ENCODE measurements at regions not wholly inside any gene's neighbourhood (a gene's known extent, or its start where the extent isn't known, plus 50 kb on each side); places are given as distances from the start of the nearest gene placed in this dataset.

DNA sequence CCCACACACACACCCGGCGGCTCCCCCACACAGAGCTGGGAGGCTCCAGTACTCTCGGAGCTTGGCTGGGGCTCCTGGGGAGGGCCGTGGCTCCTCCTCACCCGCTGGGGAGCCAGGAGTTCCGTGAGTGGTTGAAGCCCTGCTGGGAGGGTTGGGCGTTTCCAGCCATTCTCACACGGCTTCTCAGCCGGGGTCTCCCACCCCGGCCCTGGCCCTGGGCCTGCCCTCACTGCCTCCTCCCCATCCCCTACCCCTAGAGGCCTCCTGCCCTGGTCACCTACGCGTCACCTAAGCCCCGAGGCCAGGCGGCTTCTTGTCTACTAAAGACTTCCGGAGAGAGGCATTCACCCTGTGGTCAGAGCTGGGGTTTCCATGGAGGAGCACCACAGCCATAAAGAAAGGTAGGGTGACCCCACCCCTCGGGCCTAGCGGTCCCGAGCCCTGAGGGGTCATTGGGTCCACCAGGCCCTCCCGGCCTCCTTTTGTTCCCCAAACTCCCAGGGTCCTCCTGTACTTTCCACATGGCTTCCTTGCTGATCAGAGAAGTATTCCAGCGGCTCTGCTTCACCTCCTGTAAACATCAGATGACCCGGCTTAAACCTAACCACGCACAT lies 99.3 kb downstream of the TTLL2 start:
- Histone ChIP-seq H3K9me3 (ENCODE audit: control insufficient read depth, insufficient read depth, low read depth, low read length) (no peaks in the 10 kb centered on the region), H3K4me1 (ENCODE audit: control insufficient read depth, insufficient read depth, low read length) (no peaks in the 10 kb centered on the region), H3K36me3 (ENCODE audit: control insufficient read depth in 2 of 2, insufficient read depth in 1 of 2, low read length in 2 of 2) (no peaks in the 10 kb centered on the region), H3K4me3 (ENCODE audit: low read depth, low read length) (no peak overlapping the region), H3K27ac (ENCODE audit: extremely low read depth, low read depth, low read length) (no peak overlapping the region)
- POLR2A ChIA-PET = no interaction called here
- TF ChIP-seq ZNF132 (tag by site-specific recombination; IDR thresholded peaks at IDR 0.05; ENCODE audit: borderline replicate concordance) (no peak), ZIC2 (tag by site-specific recombination; IDR thresholded peaks at IDR 0.05) (0 out of 2 replicates have a peak, but pooled peaks have one; percentile 12)
- CTCF ChIA-PET = no interaction called here

DNA sequence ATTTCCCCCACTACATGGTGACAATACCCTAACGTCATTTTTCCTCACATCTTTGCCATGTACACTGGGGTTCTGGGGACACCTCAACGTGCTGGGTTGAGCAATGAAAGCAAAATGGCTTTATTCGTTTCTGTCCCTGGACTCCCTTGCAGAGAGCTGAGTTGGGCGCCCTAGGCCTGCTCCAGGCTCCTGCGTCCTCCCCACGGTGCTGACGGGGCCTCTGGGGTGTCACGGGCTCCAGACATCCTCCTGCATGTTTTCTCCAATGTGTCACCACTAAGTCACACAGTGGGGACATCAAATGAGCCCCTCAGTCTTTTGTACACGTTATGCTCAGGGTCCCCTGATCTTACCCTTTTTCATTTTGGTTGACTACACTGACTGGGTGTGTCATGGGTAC lies 99.8 kb downstream of the TTLL2 start:
- no peaks in the 10 kb centered on the region for H3K4me1 ChIP-seq (ENCODE audit: control insufficient read depth, insufficient read depth, low read length)
- H3K36me3 ChIP-seq (ENCODE audit: control insufficient read depth in 2 of 2, insufficient read depth in 1 of 2, low read length in 2 of 2) = no peaks in the 10 kb centered on the region
- ChIA-PET POLR2A (no interaction called here), CTCF (no interaction called here)
- no peaks in the 10 kb centered on the region for H3K9me3 ChIP-seq (ENCODE audit: control insufficient read depth, insufficient read depth, low read depth, low read length)
- no peak overlapping the region for H3K4me3 ChIP-seq (ENCODE audit: low read depth, low read length)
- no peak overlapping the region for H3K27ac ChIP-seq (ENCODE audit: extremely low read depth, low read depth, low read length)
- no peak for TF ChIP-seq ZNF404 (tag by site-specific recombination; IDR thresholded peaks at IDR 0.05)
- no peak for TF ChIP-seq ZNF549 (tag by site-specific recombination; IDR thresholded peaks at IDR 0.05)
- no peak for TF ChIP-seq ZNF624 (tag by site-specific recombination; IDR thresholded peaks at IDR 0.05)
- no peak for TF ChIP-seq ZNF350 (tag by site-specific recombination; IDR thresholded peaks at IDR 0.05)

DNA sequence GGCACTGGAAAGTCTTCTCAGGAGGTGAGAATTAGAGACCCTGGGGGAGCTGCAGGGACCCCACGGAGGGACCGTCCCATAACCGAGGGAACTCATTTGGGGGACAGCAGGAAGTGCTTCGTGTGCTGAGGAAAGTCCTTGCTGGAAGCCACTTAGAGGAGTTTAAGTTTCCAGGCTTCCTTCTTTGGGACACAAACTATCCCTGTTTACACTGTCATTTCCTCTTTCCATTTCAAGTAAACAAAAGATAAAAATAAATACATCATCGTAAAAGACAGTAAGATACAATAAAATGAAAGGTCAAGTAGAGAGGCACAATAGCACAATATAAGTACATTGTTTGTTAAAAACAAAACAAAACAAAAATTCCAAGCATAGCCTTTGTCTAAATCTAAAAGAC lies 101.2 kb downstream of the TTLL2 start:
- ChIA-PET POLR2A (no interaction called here), CTCF (no interaction called here)
- no peaks in the 10 kb centered on the region for H3K4me1 ChIP-seq (ENCODE audit: control insufficient read depth, insufficient read depth, low read length)
- no peak overlapping the region for H3K27ac ChIP-seq (ENCODE audit: extremely low read depth, low read depth, low read length)
- TF ChIP-seq, protein P1, sequence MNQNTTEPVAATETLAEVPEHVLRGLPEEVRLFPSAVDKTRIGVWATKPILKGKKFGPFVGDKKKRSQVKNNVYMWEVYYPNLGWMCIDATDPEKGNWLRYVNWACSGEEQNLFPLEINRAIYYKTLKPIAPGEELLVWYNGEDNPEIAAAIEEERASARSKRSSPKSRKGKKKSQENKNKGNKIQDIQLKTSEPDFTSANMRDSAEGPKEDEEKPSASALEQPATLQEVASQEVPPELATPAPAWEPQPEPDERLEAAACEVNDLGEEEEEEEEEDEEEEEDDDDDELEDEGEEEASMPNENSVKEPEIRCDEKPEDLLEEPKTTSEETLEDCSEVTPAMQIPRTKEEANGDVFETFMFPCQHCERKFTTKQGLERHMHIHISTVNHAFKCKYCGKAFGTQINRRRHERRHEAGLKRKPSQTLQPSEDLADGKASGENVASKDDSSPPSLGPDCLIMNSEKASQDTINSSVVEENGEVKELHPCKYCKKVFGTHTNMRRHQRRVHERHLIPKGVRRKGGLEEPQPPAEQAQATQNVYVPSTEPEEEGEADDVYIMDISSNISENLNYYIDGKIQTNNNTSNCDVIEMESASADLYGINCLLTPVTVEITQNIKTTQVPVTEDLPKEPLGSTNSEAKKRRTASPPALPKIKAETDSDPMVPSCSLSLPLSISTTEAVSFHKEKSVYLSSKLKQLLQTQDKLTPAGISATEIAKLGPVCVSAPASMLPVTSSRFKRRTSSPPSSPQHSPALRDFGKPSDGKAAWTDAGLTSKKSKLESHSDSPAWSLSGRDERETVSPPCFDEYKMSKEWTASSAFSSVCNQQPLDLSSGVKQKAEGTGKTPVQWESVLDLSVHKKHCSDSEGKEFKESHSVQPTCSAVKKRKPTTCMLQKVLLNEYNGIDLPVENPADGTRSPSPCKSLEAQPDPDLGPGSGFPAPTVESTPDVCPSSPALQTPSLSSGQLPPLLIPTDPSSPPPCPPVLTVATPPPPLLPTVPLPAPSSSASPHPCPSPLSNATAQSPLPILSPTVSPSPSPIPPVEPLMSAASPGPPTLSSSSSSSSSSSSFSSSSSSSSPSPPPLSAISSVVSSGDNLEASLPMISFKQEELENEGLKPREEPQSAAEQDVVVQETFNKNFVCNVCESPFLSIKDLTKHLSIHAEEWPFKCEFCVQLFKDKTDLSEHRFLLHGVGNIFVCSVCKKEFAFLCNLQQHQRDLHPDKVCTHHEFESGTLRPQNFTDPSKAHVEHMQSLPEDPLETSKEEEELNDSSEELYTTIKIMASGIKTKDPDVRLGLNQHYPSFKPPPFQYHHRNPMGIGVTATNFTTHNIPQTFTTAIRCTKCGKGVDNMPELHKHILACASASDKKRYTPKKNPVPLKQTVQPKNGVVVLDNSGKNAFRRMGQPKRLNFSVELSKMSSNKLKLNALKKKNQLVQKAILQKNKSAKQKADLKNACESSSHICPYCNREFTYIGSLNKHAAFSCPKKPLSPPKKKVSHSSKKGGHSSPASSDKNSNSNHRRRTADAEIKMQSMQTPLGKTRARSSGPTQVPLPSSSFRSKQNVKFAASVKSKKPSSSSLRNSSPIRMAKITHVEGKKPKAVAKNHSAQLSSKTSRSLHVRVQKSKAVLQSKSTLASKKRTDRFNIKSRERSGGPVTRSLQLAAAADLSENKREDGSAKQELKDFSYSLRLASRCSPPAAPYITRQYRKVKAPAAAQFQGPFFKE (tag by site-specific recombination; IDR thresholded peaks at IDR 0.05; ENCODE audit: borderline replicate concordance) = no peak
- TF ChIP-seq ZIC2 (tag by site-specific recombination; IDR thresholded peaks at IDR 0.05) = peak; percentile 44; the same call in 1 of the 2 replicates
- H3K9me3 ChIP-seq (ENCODE audit: control insufficient read depth, insufficient read depth, low read depth, low read length) = no peaks in the 10 kb centered on the region
- H3K4me3 ChIP-seq (ENCODE audit: low read depth, low read length) = no peak overlapping the region
- no peaks in the 10 kb centered on the region for H3K36me3 ChIP-seq (ENCODE audit: control insufficient read depth in 2 of 2, insufficient read depth in 1 of 2, low read length in 2 of 2)

DNA sequence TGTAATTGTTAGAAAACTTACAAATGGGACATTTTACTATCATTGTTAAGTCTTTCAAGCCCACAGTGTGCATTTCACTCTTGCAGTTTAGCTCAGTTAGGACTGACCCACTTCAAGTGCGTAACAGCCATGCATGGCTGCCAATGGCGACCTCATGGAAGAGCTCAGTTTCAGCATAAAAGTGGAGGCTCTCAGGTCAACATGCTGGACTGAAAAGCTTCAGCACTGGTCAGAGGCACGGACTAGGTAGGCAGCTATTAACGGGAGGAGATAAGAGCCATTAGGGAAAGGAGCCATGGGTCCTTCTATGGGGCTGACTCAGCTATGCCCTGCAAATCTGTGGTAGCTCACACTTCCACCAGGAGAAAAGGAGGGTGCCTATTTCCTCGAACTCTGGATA lies 101.8 kb downstream of the TTLL2 start:
- no peaks in the 10 kb centered on the region for H3K4me1 ChIP-seq (ENCODE audit: control insufficient read depth, insufficient read depth, low read length)
- no peaks in the 10 kb centered on the region for H3K9me3 ChIP-seq (ENCODE audit: control insufficient read depth, insufficient read depth, low read depth, low read length)
- H3K36me3 ChIP-seq (ENCODE audit: control insufficient read depth in 2 of 2, insufficient read depth in 1 of 2, low read length in 2 of 2) = no peaks in the 10 kb centered on the region
- POLR2A ChIA-PET = no interaction called here
- CTCF ChIA-PET = no interaction called here
- H3K27ac ChIP-seq (ENCODE audit: extremely low read depth, low read depth, low read length) = no peak overlapping the region
- H3K4me3 ChIP-seq (ENCODE audit: low read depth, low read length) = no peak overlapping the region
- TF ChIP-seq, protein P2, sequence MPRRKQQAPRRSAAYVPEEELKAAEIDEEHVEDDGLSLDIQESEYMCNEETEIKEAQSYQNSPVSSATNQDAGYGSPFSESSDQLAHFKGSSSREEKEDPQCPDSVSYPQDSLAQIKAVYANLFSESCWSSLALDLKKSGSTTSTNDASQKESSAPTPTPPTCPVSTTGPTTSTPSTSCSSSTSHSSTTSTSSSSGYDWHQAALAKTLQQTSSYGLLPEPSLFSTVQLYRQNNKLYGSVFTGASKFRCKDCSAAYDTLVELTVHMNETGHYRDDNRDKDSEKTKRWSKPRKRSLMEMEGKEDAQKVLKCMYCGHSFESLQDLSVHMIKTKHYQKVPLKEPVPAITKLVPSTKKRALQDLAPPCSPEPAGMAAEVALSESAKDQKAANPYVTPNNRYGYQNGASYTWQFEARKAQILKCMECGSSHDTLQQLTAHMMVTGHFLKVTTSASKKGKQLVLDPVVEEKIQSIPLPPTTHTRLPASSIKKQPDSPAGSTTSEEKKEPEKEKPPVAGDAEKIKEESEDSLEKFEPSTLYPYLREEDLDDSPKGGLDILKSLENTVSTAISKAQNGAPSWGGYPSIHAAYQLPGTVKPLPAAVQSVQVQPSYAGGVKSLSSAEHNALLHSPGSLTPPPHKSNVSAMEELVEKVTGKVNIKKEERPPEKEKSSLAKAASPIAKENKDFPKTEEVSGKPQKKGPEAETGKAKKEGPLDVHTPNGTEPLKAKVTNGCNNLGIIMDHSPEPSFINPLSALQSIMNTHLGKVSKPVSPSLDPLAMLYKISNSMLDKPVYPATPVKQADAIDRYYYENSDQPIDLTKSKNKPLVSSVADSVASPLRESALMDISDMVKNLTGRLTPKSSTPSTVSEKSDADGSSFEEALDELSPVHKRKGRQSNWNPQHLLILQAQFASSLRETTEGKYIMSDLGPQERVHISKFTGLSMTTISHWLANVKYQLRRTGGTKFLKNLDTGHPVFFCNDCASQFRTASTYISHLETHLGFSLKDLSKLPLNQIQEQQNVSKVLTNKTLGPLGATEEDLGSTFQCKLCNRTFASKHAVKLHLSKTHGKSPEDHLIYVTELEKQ (tag by site-specific recombination; IDR thresholded peaks at IDR 0.05; ENCODE audit: borderline replicate concordance) = no peak
- TF ChIP-seq ZNF132 (tag by site-specific recombination; IDR thresholded peaks at IDR 0.05; ENCODE audit: borderline replicate concordance) (no peak), ZNF112 (tag by site-specific recombination; IDR thresholded peaks at IDR 0.05) (no peak), KLF8 (tag by site-specific recombination; IDR thresholded peaks at IDR 0.05) (no peak), ZNF19 (tag by site-specific recombination; IDR thresholded peaks at IDR 0.05; ENCODE audit: low read depth) (no peak), ZBTB7A (tag by site-specific recombination; IDR thresholded peaks at IDR 0.05; ENCODE audit: low read depth) (no peak), ZSCAN16 (tag by site-specific recombination; IDR thresholded peaks at IDR 0.05) (no peak), ZNF223 (tag by site-specific recombination; IDR thresholded peaks at IDR 0.05) (no peak), ZNF37A (tag by site-specific recombination; IDR thresholded peaks at IDR 0.05) (no peak), MYNN (tag by site-specific recombination; IDR thresholded peaks at IDR 0.05; ENCODE audit: borderline replicate concordance) (no peak), ZNF843 (tag by site-specific recombination; IDR thresholded peaks at IDR 0.05) (no peak), FEZF1 (tag by site-specific recombination; IDR thresholded peaks at IDR 0.05) (no peak), ZNF548 (tag by site-specific recombination; IDR thresholded peaks at IDR 0.05) (no peak)

Data from HEK293 (cell line).